GM21737 (cell line): ENCODE measurements at regions not wholly inside any gene's neighbourhood (a gene's known extent, or its start where the extent isn't known, plus 50 kb on each side); places are given as distances from the start of the nearest gene placed in this dataset.
"Not testable (repeated sequence)": the region's sequence is repeated elsewhere in the genome, so short reads cannot be mapped to it uniquely, and the experiment has no call there.

Experiments
- ATAC-seq: cut with Tn5 transposase; IDR thresholded peaks from one replicate; pipeline ENCODE4 v1.9.1; 2021; ENCODE audit warnings: mild to moderate bottlenecking, moderate library complexity; ENCODE audit not compliant: unreplicated experiment

DNA sequence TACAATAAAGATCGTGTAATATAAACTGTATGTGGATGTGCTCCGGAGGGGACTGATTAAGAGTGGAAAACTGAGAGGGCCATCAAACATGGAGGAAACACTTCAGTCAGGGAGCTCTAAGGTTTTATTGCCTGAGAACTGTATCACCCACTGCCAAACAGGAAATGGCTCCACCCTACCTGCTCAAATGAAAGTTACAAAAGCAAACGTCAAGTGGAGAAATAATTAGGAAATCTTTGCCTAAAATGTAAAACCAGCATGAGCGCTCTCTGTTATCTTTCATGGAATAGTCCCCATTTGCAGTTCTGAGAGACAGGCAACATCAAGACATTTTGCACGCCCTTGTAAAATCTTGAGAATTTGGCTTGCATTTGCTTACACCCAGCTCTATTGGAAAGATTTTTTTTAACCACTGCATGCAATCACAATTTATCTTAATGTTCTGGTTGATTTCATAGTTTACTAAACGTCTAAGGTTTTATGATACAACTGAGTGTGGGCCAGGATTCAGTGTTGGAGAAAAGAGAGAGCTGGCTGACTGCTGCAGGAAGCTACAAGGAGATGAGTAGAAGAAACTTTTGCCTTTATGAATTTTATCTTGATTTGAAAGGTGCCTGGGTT lies 344.0 kb upstream of the PRICKLE1 start:
- ATAC-seq: no peak

DNA sequence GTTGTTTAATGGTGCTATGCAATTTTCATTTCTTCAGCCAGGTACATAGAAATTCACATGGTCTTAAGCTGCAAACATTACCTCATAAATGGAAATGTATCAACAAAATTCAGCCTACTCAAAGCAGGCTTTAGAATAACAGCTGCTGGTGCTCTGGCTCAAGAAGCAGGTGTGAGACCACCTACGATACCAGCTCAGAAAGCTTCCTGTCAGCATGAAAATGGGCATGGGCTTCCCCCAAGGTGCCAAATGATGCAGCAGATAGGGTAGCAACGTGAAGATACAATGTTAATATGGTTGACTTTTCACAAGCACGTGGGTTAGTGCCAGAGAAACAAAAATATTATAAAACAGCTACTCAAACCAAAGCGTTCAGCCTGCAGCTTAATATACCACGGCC lies 343.4 kb upstream of the PRICKLE1 start:
- no peak for ATAC-seq

DNA sequence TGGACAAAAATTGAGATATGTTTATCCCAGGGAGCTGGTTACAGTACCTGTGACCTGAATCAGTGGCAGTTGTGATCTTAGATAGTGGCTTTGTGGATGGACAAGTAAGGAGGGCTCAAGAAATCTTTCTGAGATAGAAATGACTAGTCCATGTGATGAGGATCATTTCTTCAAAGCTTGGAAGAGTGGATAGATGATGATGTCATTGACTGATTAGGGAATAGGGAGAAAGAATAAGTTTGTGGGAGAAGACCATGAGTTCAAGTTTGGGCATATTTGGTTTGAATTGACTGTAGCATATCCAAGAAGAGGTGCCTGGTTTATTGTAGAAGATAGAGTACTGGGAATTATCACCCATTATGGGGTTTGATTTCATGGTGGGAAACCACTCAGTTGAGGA lies 336.7 kb upstream of the PRICKLE1 start:
- no peak for ATAC-seq

DNA sequence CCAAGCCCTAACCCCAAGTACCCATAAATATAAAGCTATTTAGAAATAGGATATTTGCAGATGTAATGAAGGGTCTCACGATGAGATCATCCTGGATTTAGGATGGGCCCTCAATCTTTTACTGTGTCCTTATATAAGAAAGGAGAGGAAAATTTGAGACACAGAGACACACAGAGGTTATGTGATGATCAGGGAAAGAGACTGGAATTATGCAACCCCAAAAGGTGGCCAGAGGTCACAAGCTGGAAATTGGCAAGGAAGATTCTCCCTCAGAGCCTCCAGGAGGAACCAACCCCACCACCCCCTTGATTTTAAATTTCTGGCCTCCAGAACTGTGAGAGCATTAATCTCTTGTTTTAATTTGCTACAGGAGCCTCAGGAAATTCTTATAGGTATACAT lies 334.9 kb upstream of the PRICKLE1 start:
- ATAC-seq: no peak

DNA sequence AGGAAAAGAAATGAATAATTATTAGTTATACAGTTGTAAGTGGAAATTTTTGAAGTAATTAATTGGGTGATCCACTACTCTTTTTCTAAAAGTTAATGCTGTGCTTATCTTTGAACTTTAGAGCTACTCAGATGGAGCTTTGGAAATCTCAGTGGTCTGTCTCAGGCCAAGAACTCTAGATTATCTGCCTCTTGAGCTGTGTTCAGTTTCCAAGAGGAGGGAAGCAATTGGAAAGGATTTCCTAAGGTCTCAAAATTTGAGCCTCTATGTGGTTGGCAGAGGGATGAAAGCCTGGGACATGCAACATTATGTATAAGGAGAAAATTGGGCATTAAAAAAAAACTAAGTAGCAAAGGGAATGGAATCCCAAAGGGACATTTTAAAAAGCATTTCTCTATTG lies 334.0 kb upstream of the PRICKLE1 start:
- ATAC-seq: no peak

DNA sequence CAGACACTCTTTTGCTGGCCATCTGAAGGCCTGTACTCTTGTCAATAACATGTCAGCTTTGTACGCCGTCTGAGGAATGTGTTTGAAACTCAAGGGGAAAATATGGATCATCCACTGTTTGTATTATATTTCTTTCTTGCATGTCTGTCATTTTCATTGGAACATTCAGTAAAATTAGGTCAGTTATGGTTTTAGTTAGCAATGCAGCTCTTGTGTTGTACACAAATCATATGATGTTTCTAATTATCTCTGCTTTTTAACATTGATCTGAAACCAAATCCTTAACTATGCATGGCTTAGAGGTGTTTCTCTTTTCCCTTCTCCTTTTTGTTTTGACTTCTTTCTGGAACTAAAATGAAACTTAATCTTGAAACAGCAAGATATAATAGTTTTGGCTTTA lies 333.6 kb upstream of the PRICKLE1 start:
- ATAC-seq: no peak

DNA sequence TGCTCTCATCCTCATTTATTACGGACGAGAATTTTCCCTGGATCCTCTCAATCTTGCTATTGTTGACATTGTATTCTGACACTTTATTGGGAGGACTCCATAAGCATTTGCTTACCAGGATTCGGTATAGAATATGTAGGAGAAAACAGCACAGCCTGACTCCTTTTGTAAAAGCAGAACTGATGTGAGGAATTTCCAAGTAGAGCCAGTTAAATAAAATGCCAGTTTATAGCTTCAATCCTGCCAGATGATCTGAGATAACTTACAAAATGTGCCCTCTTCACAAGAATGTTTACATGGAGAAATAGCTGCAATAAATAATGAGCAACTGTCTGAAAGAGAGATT lies 332.9 kb upstream of the PRICKLE1 start:
- no peak for ATAC-seq

DNA sequence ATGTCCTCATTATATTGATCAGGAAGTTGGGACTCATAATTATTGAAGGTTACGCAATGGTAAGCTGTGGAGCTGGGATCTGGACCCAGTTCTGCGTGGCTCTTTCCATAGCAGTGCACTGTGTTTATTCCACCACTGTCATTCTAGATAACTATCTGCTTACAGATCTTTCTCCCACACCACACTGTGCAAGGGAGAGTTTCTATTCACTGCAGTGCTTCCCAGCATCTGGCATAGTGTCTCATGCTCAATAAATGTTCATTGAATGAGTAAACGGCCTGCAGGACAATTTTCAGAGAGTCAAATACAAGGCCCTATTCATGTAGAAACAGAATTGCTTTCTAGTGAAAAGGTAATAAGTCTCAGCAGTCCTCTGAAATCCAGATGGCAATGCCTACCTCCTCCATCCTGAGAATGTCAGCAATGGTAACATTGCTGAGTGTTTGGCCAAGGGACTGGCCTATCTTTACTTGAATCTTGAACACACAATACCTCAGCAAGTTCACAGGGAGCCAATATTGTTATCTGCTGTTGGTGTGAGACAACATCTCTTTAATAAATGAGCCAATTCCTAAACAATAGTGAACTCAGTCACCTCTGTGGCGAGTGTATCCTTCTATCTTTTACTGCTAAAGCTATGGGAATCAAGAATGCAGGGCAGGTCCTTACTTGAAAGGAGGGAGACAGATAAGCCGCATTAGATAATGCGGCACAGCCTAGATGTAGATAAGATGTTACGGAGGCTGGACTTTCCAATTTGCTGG lies 332.4 kb upstream of the PRICKLE1 start:
- ATAC-seq: no peak

DNA sequence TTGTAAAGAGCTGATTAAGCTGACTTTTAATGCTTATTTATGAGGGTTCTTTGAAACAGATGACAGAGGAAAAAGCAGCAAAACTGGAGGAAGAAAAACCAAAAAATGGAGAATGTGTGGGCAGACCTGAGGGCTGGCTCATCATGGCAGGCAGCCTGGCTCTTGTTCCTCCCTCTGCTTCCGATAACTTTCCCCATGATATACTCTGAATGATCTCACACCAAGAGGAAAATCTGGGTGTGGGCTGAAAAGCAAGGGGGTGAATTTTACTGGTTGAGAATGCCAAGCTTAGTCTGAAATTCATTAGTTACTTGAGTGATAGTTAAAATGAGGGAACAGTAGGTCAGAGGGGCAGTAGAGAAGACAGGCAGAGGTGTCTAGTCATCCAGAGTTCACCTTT lies 330.1 kb upstream of the PRICKLE1 start:
- ATAC-seq: no peak

DNA sequence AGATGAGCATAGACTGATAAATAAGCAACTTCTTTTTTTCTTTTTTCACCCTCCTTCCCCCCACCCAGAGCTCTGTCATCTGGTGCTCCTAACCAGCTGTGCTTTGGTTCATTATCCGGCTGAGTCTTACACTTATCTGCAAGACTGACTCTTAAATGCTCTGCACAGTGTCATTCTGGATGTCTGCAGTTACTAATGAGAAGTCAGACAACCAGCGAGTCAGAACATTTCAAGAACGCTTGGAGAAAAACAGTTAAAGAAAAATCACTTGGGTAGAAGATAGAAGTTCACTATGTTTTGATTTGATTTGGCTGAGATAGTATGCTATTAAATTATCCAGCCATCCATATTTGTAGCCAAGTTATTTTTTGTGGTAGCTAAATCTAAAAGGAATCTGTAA lies 328.9 kb upstream of the PRICKLE1 start:
- no peak for ATAC-seq

DNA sequence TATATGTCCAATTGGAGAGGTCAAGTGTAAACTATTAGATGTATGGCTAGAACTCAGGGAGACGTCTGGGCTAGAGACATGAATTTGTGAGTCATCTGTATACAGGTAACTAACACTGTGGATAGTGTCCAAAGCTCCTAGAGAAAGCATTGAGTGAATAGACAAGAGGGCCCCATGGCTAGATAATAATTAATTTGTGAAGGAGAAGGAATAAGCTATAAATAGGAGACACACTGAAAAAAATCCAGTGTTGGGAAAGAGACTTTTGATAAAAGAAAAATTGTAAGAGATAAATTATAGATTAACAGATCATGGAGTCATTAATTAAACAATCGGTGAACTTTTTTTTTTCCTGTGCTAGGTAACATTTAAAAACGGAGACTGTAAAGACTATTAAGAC lies 326.6 kb upstream of the PRICKLE1 start:
- no peak for ATAC-seq

DNA sequence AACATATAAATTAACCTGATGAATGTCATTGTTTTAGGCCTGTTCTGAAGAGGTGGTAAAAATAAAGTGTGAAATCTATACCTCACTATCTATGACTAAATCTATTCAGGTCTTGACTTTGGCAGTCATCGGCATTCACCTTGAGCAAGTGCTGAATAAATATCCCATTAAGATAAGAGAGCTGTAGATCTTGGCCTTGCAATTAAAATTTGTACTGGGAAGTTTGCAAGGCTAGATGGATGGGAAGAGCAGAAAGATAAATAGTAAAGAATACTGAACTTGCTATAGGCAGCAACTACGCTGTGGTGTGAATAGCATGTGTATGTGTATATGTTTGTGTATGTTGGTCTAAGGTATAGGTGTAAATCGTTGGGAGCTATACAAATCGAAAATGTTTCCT lies 325.9 kb upstream of the PRICKLE1 start:
- no peak for ATAC-seq

DNA sequence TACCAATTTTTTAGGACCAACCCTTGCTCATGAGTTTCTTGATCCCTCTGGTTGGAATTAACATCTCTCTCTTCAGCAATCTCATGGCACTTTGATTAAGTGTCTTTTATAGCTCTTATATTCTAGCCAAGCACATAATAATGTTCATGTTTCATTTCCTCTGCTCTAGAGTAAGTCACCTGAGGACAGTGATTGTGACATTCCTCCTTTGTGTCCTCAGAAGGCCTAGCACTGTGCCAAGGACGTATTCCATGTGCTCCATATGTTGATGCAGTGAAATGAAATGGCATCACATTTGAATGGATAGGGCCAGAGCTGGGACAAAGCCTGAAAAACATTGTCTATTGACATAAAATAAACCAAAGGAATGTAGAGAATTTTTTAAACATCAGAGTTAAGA lies 322.8 kb upstream of the PRICKLE1 start:
- no peak for ATAC-seq

DNA sequence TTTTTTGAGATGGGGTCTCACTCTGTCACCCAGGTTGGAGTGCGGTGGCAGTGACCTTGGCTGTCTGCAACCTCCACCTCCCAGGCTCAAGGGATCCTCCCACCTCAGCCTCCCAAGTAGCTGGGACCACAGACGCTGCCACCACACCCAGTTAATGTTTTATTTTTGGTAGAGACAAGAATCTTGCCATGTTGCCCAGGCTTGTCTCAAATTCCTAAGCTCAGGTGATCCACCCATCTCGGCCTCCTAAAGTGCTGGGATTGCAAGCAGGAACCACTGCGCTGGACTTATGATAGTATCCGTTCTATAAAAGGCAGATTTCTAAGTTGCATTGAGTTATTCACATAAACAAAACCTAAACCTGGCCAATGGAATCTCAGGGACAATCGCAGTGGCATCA lies 321.1 kb upstream of the PRICKLE1 start:
- no peak for ATAC-seq

DNA sequence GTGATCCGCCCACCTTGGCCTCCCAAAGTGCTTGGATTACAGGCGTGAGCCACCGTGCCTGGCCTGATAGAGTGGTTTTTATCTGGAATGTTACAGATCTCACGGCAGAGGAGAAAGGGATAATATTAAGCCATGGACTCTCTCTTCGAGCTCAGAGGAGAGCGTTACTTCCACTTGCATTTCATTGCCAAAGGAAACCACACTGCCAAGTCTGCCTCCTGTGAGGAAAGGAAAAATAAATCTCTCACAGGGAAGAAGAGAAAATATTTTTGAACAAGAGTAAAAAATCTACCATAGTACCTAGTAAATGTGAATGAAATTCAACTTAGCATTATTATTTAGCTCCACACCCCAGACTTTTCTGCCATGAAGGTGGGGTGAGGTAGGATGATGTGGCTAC lies 319.2 kb upstream of the PRICKLE1 start:
- ATAC-seq: no peak

DNA sequence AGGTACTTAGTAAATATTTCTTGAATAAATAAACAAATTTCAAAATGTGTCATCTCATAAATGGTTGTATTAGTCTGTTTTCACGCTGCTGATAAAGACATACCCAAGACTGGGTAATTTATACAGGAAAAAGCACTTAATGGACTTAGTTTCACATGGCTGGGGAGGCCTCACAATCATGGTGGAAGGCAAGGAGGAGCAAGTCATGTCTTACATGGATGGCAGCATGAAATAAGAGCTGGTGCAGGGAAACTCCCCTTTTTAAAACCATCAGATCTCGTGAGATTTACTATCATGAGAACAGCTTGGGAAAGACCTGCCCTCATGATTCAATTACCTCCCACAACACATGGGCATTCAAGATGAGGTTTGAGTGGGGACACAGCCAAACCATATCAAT lies 317.3 kb upstream of the PRICKLE1 start:
- ATAC-seq: not testable (repeated sequence)

DNA sequence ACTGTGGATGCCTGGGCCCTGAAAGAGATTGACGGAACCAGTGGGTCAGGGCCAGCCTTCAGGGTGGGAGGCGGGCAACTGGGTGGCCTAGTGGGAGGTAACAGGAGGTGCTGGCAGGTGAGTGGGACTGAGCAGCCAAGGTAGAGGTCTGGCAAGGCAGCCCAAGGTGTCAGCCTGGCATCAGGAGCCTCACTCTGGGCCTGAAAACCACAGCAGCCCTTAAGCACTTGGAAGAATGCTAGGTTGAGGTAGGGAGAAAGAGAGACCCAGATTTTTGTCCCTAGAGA lies 315.8 kb upstream of the PRICKLE1 start:
- no peak for ATAC-seq

DNA sequence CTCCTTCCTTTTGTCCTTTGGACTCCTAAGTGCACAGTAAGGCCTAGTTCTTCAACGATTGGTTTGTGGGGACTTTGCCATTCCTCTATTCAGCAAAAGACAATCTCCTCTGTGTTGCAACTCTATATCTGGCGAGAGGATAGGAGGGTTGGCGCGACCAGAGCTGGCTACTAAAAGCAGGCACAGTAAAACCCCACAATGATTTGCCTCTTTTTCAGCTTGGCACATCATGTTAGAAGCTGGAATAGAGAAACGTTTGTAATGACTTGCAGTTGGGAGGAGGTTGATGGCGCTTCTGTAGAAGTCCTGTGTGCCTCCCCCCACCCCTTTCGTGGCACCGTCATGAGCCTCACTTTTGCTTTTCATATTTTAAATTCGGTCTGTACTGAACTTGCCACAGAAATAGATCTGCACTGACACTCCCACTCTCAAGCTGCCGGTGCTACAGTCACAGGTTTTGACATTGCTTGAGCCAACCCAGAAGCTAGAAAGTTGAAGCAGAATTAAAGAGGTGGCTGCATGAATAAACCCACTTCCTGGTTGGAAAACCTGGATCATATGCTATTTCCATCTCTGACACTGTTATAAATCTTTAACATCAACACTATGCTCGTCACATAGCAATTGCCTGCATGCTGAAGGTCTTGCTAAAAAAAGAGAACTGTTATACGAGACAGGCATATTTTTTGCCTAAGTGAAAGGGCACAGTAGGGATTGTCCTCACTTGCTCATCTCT lies 315.3 kb upstream of the PRICKLE1 start:
- ATAC-seq: no peak

DNA sequence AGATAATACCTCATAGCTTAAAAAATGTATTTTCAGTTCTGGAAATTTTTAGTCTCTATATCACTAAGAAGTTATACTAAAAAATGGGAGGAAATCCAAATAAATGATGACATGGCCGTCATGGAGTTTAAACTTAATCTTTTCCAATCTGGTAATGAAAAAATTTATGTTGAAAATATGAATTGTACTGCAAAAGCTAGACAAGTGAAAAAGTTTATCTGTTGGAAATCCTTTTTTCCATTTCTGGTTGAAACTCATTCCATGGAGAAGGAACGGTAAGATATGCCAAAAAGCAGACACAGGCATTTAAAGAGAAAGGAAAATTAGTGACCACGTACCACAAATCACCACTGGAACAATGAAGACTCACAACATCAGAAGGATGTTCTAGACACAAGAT lies 314.2 kb upstream of the PRICKLE1 start:
- no peak for ATAC-seq

DNA sequence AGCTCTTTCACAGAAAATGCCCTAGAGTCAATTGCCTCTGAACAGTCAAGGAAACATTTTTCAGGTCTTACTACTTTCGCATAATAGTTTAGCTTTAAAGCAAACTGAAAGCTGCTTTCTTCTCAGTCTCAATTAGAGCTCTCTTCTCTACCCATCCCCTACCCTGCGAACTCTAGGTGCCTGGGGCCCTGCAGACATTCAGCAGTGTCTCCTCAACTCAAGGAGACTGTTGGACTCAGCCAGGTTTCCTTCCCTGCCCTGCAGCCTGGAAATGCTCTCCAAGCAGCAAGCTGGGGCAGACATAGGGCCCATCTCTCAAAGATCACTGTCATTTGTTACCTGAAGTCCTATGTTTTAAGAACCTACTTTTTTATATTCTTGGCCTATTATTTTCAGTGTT lies 312.5 kb upstream of the PRICKLE1 start:
- no peak for ATAC-seq

DNA sequence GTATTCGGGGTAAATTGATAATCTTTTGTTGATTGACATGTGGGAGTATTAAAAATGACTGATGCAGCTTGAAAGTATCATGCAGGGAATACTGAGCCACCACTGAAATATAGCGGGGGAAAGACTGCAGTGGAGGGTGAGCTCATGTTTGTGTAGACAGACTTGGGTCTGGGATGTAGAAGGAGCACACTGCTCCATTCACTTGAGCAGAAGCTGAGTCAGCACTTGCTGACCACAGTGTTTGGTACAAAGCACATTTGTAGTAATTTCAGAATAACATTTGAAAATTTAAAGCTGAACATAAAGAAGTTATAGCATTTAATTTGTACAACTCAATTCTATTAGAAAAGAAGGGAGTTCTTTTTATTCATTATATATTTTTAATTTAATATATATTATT lies 304.3 kb upstream of the PRICKLE1 start:
- ATAC-seq: no peak

DNA sequence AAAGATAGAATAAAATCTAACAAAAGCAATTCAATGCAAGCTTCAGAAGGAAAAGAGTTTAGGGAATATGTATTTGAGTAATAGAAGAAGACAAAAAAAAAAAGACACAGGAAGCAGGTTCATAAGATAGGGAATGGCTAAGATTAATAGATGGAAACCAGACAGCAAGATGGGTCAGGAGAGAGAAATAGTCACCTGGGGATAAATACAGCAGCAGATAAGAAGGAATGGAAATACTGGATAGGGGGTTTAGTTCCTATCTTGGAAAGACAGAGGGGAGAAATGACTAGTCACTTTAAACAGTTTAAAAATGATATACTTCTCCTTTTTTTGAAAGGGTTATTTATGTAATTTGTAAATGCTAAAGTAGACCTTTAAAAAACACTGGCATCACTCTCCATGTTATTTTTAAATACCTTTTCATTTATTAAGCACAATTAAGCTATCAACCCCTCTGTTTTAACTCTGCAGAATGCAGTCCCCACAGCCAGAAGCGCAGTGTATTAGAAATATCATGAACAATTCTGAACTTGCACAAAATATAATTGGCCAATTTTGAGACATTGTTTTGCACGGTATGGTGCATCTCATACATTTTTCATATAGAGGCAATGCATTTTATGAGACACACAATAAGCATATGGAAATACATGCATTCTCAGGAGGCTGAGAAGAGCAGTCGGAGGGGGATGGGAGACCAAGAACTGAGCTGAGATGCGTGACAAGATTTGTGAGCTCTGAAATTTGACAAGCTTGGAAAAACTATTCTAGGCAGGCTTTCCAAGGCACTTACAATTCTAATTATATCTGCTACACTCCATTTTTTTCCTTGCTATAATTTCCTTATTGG lies 303.4 kb upstream of the PRICKLE1 start:
- no peak for ATAC-seq
